Astrocyte (in vitro differentiated cells and primary cell): ENCODE measurements at regions not wholly inside any gene's neighbourhood (a gene's known extent, or its start where the extent isn't known, plus 50 kb on each side); places are given as distances from the start of the nearest gene placed in this dataset.

Experiments used
- DNase-seq: peaks from one replicate; pipeline ENCODE4 v3.0.0-alpha.2; 2010; ENCODE audit warnings: low read depth
- FAIRE-seq: peaks from 2 replicates; lab custom pipeline; 2011; peaks lifted over from hg19 to GRCh38; lab: Jason Lieb, UNC
- H2AFZ ChIP-seq: 2 replicates; pipeline ENCODE4 v1.6.0; 2012; ENCODE audit warnings: low read depth, low read length, inconsistent platforms
- H3K27ac ChIP-seq: 2 replicates; pipeline ENCODE4 v1.5.1; 2011; ENCODE audit warnings: low read depth, low read length, inconsistent platforms
- H3K27me3 ChIP-seq: 2 replicates; pipeline ENCODE4 v1.6.0; 2011; ENCODE audit warnings: low read length, inconsistent platforms; ENCODE audit not compliant: insufficient read depth
- H3K36me3 ChIP-seq: 2 replicates; pipeline ENCODE4 v1.5.1; 2011; ENCODE audit warnings: low read length, inconsistent platforms; ENCODE audit not compliant: insufficient read depth
- H3K4me1 ChIP-seq: 2 replicates; pipeline ENCODE4 v1.5.1; 2011; ENCODE audit warnings: low read length, inconsistent platforms; ENCODE audit not compliant: insufficient read depth
- H3K4me2 ChIP-seq: 2 replicates; pipeline ENCODE4 v1.6.0; 2012; ENCODE audit warnings: low read length, inconsistent platforms
- H3K4me3 ChIP-seq: 2 replicates; pipeline ENCODE4 v1.5.1; 2011; ENCODE audit warnings: low read depth, mild to moderate bottlenecking, low read length, inconsistent platforms; ENCODE audit not compliant: insufficient read depth
- H3K79me2 ChIP-seq: 2 replicates; pipeline ENCODE4 v1.6.0; 2012; ENCODE audit warnings: mild to moderate bottlenecking, low read length, inconsistent platforms; ENCODE audit not compliant: insufficient read depth
- H3K9ac ChIP-seq: 2 replicates; pipeline ENCODE4 v1.6.0; 2012; ENCODE audit warnings: mild to moderate bottlenecking, low read length, inconsistent platforms
- H3K9me3 ChIP-seq: 2 replicates; pipeline ENCODE4 v1.5.1; 2012; ENCODE audit warnings: low read depth, mild to moderate bottlenecking, low read length, inconsistent platforms; ENCODE audit not compliant: insufficient read depth
- H4K20me1 ChIP-seq: 2 replicates; pipeline ENCODE4 v1.6.0; 2012; ENCODE audit warnings: low read length, inconsistent platforms; ENCODE audit not compliant: insufficient read depth
- H3K27ac Mint-ChIP-seq: one replicate; pipeline ENCODE4 v1.8.0; 2021; ENCODE audit warnings: mild to moderate bottlenecking, mixed read lengths; ENCODE audit not compliant: unreplicated experiment
- H3K27me3 Mint-ChIP-seq: one replicate; pipeline ENCODE4 v1.8.0; 2021; ENCODE audit warnings: low read depth, mixed read lengths; ENCODE audit not compliant: unreplicated experiment
- H3K36me3 Mint-ChIP-seq: one replicate; pipeline ENCODE4 v1.8.0; 2021; ENCODE audit warnings: low read depth, mixed read lengths; ENCODE audit not compliant: unreplicated experiment
- H3K4me1 Mint-ChIP-seq: one replicate; pipeline ENCODE4 v1.8.0; 2021; ENCODE audit warnings: low read depth, mixed read lengths; ENCODE audit not compliant: unreplicated experiment
- H3K4me3 Mint-ChIP-seq: one replicate; pipeline ENCODE4 v1.8.0; 2021; ENCODE audit warnings: mild to moderate bottlenecking, moderate library complexity, mixed read lengths; ENCODE audit not compliant: unreplicated experiment
- H3K9me3 Mint-ChIP-seq: one replicate; pipeline ENCODE4 v1.8.0; 2021; ENCODE audit warnings: mild to moderate bottlenecking, mixed read lengths; ENCODE audit not compliant: unreplicated experiment
- CTCF ChIP-seq: IDR thresholded peaks from 2 replicates; pipeline ENCODE4 v1.5.1; 2011; ENCODE audit warnings: low read depth, mild to moderate bottlenecking, inconsistent platforms, low read length, moderate library complexity; ENCODE audit not compliant: insufficient read depth
- EZH2 ChIP-seq: IDR thresholded peaks from 2 replicates; pipeline ENCODE4 v1.6.1; 2012; ENCODE audit warnings: mild to moderate bottlenecking, low read length, inconsistent platforms; ENCODE audit not compliant: insufficient read depth

- H2AFZ ChIP-seq, result no peak overlapping the region
- Mint-ChIP-seq H3K4me1 (no peaks in the 10 kb centered on the region), H3K36me3 (no peaks in the 10 kb centered on the region), H3K4me3 (no peak overlapping the region), H3K27me3 (no peaks in the 10 kb centered on the region), H3K9me3 (no peaks in the 10 kb centered on the region), H3K27ac (no peak overlapping the region)
- no peaks in the 10 kb centered on the region for H3K27me3 ChIP-seq
- H3K4me2 ChIP-seq, result no peak overlapping the region
- no peaks in the 10 kb centered on the region for H4K20me1 ChIP-seq
- no peak overlapping the region for H3K9ac ChIP-seq
- TF ChIP-seq EZH2 (no peak), CTCF (no peak)
- FAIRE-seq (no peak), DNase-seq (no peak)
- H3K79me2 ChIP-seq, result no peaks in the 10 kb centered on the region
- H3K27ac ChIP-seq, result no peak overlapping the region
- H3K4me3 ChIP-seq, result no peak overlapping the region
- H3K36me3 ChIP-seq, result no peaks in the 10 kb centered on the region
- no peaks in the 10 kb centered on the region for H3K9me3 ChIP-seq
- H3K4me1 ChIP-seq, result no peaks in the 10 kb centered on the region
Observed at GRCh38 chr18:29930231-29930630, 1112.3 kb downstream of the DSC3 start.

GRCh38 chr18:29928081-29928480, 1114.5 kb downstream of the DSC3 start:
- Histone ChIP-seq H4K20me1 (no peaks in the 10 kb centered on the region), H2AFZ (no peak overlapping the region), H3K27ac (no peak overlapping the region), H3K9ac (no peak overlapping the region), H3K4me2 (no peak overlapping the region), H3K9me3 (no peaks in the 10 kb centered on the region), H3K4me3 (no peak overlapping the region), H3K27me3 (no peaks in the 10 kb centered on the region), H3K36me3 (no peaks in the 10 kb centered on the region), H3K4me1 (no peaks in the 10 kb centered on the region), H3K79me2 (no peaks in the 10 kb centered on the region)
- Mint-ChIP-seq H3K4me3 (no peak overlapping the region), H3K4me1 (no peaks in the 10 kb centered on the region), H3K27me3 (no peaks in the 10 kb centered on the region), H3K36me3 (no peaks in the 10 kb centered on the region), H3K9me3 (no peaks in the 10 kb centered on the region), H3K27ac (no peak overlapping the region)
- FAIRE-seq (no peak), DNase-seq (no peak)
- no peak for TF ChIP-seq EZH2
- TF ChIP-seq CTCF, result no peak

- no peaks in the 10 kb centered on the region for H3K36me3 Mint-ChIP-seq
- no peak overlapping the region for H3K27ac Mint-ChIP-seq
- Histone ChIP-seq H3K79me2 (no peaks in the 10 kb centered on the region), H2AFZ (no peak overlapping the region), H3K27me3 (no peaks in the 10 kb centered on the region), H3K4me1 (no peaks in the 10 kb centered on the region), H4K20me1 (no peaks in the 10 kb centered on the region), H3K4me2 (no peak overlapping the region), H3K36me3 (no peaks in the 10 kb centered on the region), H3K4me3 (no peak overlapping the region), H3K9me3 (no peaks in the 10 kb centered on the region), H3K9ac (no peak overlapping the region), H3K27ac (no peak overlapping the region)
- H3K9me3 Mint-ChIP-seq, result no peaks in the 10 kb centered on the region
- no peak for TF ChIP-seq EZH2
- no peak for TF ChIP-seq CTCF
- DNase-seq (no peak), FAIRE-seq (no peak)
- no peak overlapping the region for H3K4me3 Mint-ChIP-seq
- no peaks in the 10 kb centered on the region for H3K4me1 Mint-ChIP-seq
- H3K27me3 Mint-ChIP-seq, result no peaks in the 10 kb centered on the region
Observed at GRCh38 chr18:29925566-29925965, 1117.0 kb downstream of the DSC3 start.
